UCSD-AML1 (cell line): ENCODE measurements at regions not wholly inside any gene's neighbourhood (a gene's known extent, or its start where the extent isn't known, plus 50 kb on each side); places are given as distances from the start of the nearest gene placed in this dataset.

Source experiments
- DNase-seq: peaks from one replicate; lab custom pipeline; 2025; ENCODE audit not compliant: unreplicated experiment; lab: John Stamatoyannopoulos, UW

DNA sequence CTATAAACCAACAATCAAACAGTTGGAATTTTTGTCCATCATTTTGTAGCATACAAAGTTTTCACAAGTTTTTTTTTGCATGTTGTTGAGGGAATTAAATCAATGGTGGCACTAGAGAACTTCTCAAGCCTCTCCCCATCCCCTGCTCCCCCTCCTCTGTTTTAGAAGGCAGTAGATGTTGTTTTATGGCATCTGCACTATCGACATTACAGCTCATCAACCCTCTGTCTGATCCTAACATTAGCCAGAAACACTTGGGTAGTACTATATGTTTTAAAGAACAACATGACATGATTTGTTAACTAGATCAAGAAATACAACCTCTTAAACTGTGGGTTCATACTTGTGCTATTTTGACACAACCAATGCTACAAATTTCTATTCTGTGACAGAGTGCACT, 306.5 kb upstream of the NR5A2 start:
- no peak for DNase-seq

DNA sequence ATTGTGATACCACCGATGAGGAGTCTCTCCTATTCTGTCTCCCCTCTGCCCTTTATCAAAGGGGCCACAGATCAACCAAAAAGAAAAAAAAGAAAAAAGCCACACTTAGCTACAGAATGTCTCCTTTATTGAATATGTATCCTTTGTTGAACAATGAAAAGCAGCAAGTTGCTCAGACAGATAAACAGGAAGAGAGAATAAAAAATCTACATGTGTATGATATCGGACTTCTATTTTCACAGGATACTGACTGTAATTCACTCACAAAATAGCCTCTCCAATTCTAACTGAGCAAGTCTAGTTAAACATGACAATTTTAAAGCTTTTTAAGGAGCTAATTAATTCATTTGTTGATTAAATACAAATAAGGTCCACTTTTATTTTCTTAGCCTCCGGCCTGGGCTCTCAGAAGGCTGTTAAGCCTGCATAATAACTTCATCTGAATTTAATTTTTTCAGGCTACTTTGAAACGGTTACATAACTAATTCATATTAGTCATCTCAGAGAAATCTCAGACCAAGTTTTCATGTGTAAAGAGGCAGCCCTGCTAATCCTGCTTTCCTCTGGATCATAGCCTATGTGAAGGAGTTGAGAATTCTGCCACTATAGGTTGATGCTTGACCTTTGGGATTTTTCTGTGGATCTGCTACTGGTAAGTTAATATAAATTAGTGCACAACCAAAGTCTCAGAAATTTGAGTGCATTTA, 304.1 kb upstream of the NR5A2 start:
- DNase-seq = no peak

DNA sequence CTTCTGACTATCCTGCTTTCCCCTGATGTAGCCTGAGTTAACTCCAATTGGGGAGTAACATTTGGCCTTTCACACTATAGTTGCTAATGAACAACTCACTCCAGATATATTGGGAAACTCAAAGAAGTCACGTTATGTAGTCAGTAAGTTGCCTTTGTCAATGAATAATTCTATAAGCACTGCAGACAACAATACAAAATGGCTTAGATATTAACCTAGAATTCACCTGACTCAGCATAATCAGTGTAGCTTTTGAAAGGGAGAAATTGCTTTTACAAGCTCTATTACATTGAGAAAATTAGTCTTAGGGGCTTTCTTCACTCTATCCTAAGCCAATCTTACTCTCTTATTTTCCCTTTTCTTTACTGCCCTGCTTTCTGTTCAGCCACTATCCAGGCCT, 303.5 kb upstream of the NR5A2 start:
- no peak for DNase-seq

DNA sequence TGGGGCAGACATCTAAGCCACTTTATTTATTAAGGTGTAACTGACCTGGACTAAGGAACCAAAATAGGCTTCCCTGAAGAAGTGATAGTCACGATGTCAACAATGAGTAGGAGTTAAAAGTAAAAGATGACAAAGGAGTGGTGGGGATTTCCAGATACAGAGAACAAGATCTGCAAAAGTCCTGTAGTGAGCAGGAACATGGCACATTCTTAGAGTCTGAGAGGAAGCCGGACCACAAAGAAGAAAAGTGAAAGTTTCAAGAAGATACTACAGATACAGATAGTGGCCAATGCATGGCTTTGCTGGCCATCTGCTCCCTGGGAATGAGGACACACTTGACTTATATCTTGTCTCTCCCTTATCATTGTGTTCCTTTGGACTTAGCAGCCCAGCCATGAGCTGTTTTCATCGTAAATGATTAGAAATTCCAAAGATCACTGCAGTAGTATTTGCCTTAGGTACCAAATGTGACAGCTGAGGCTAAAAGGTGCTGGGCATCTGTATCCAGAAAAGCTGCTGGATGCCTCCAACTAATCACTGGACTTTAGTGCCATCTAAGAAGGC, 302.4 kb upstream of the NR5A2 start:
- DNase-seq = no peak

DNA sequence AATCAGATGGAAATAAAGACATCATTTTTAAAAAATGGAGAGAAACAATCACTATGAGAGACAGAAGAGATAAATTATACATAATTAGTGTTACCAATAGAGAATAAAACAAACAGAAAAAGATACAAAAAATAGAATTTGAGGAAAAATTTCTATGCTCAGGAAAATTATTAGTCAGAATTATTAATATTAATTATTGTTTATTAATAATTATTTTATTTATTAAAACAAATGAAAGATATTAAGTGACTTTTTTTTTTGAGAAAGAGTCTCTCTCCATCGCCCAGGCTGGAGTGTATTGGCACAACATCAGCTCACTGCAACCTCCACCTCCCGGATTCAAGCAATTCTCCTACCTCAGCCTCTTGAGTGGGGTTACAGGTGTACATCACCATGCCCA, 299.8 kb upstream of the NR5A2 start:
- no peak for DNase-seq

DNA sequence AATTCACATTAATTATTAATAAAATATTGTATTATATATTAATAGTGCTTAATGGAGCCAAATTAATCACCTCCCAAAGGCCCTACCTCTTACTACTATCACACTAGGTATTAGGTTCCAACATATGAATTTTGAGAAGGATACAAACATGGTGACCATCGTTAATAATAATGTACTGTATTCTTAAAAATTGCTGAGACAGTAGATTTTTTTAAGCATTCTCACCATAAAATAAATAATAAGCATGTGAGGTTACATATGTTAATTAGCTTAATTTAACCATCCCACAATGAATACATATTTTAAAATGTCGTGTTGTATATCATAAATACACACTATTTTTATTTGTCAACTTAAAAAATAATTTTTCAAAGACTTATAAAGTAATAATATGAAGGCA, 299.2 kb upstream of the NR5A2 start:
- no peak for DNase-seq

DNA sequence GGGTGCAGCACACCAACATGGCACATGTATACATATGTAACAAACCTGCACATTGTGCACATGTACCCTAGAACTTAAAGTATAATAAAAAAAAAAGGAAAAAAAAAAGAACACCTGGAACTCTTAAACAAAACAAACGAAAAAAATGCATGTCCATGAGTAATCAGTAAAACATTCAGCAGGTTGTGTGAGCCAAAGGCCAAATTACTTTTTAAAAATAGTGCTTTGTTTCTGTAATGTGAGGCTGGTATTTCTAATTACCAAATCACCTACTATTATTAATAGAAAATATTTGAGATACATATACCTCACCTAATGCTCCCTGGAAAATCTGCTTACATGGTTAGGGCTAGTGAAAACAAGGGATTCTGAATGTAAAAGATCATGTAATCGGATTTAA, 294.4 kb upstream of the NR5A2 start:
- DNase-seq = no peak

DNA sequence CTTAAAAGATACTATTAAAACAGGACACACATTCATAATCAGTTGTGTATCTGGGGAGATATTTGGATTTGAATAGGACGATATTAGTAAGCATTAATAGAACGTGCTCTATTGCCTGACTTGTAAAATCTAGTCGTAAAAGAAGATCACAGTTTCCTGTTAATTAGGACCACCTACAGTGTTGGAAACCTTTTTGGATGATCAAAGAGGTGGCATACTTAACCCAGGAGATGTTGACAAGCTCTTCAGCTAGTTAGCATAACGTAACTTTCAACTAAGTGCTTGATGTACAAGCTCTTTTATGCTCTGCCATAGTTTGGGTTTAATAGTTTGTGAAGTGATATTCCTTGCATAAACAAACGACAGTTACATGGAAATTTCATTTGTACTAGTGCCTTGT, 293.3 kb upstream of the NR5A2 start:
- no peak for DNase-seq

DNA sequence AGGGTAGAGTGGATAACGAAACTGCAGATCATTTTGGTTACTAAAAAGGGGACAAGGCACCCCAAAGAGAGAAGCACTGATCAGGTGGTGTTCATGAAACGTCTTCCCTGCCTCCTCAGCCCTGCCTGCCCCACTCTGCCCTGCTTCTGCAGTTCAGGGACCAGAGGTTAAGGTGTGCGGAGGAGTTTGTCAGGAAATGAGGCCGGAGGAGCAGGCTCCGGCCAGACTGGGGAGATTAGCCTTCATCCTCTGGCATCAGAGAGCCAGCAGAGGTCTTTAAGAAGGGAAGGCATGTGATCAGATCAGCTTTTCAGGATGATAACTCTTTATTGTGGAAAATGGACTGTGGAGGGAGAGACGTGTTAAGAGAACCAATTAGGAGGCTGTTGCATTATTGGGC, 291.9 kb upstream of the NR5A2 start:
- DNase-seq = peak; percentile 43

DNA sequence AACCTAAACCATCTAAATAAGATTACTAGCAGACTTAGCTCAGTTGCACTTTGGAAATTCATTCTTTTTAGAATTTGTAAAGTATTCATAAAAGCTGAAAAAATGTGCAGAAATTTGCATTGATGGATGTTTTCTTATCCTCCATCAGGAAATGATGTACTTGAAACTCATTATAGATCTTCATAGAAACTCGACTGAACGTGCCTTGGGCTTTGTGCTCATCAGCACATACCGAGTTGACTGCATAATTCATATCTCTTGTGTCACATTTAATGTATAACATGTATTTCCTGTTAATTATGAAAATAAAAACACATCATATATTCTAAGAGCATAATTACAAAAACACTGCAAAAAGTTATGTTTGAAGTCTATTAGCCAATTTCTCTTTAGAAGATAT, 290.9 kb upstream of the NR5A2 start:
- no peak for DNase-seq

DNA sequence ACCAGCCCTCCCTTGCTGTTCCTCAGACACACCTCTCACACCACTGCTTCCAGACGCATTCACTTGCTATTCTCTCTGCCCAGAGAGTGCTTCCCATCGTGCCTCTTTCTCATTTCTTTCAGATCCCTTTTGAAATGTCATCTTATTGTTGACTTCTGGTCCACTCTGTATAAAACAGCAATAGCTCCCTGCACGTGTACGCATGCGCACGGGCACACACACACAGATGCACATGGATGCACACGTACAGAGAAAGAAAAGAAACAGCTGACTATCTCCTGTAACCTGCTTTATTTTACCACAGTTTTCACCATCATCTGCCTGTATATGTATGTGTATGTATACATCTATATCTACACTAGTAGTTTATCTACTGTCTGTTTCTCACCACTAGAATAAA, 285.9 kb upstream of the NR5A2 start:
- DNase-seq = no peak

DNA sequence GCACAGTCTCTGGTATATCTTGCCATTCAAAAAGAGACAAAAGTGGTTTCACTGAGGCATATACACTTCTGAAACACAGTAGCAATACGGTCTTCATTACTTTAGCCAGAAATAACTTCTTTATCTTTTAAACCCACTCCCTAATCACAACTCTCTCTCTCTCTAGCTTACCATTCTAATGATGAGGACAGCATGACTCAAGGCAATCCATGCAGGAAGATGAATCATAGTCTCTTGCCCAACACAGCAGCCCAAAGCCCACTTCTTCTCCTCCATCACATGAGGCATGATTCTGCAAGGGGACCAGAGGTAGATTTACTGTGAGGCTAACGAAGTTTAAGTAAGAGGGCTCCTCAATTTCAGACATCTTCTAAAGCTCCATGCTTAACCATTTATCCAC, 285.0 kb upstream of the NR5A2 start:
- DNase-seq = peak; percentile 14

DNA sequence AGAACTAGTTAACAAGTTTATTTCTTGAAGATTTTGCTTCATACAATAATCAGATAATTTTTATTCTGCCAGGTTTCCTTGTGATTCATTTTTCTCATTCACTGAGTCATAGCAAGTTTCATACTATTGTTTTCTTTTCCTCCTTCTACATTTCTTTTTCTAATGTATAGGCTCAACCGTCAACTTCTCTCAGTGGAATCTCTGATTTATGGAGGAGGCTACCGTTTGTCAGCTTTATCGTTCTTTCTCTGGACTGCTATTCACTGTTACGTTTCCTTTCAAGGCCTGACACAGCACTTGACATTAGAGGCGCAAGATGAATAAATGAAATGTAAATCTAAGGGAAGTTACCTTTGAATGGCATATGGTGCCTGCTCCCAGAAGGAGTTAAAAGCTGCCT, 284.3 kb upstream of the NR5A2 start:
- DNase-seq = no peak

DNA sequence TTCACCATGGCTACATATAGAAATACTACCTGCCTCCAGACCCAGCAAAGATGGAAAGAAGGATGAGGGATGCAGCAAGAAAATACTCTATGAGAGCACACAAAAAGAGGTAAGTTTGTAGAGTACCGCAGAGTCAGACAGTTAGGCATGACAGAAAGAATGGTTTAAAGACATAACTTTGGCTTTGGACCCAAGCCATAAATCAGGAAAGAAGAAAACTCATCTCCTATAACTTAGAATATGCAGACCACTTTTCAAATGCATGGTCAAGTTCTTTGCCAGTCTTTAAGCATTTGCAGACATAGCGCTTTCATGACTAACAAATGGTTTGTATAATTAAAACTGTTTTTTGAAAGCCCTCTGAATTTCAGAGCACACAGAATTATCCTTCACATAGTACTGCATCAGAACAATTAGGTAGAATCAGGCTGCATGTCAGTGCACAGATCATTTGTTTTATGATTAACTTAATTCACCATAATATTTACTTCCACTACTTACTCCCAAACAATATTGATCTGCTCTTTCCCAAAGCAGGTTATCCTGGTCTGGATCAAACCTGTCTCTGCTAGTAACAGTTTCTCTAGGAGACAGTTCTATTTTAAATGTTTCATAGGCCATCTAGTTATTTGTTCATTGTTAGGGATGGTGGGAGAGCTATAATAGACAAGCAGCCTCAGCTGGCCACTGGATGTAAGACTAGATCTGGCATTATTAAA, 280.7 kb upstream of the NR5A2 start:
- no peak for DNase-seq

DNA sequence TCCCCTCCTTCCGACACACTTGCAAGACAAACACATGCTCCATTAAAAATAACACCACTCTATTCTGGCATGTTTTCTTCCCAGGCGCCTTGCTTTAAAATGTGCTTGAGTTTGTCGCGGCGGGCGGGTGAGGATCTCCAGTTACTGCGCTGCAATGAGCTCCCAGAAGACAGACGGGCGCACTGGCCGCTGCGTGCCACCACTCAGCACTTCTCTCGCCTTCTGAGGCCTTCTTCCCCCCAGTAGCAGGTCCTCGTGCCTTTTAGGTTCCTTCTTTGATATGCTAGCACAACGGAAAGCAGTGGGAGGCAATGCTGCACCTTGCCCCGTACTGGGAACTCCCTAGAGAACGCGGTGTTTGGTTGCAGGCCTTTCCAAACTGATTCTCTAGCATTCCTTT, 279.5 kb upstream of the NR5A2 start:
- no peak for DNase-seq

DNA sequence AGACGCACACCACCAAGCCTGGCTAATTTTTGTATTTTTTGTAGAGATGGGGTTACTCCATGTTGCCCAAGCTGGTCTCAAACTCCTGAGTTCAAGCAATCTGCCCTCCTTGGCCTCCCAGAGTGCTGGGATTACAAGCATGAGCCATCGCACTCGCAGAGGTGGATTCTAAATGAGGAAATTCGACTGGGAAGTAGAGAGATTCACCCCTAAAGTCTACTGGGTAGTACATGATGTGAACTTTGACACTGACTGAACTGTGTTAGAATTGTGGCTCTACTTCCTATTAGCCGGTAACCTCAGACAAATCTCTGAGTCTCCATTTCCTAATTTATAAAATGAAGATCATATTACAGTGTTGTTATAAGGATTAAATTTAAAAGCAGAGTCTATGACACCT, 276.0 kb upstream of the NR5A2 start:
- no peak for DNase-seq

DNA sequence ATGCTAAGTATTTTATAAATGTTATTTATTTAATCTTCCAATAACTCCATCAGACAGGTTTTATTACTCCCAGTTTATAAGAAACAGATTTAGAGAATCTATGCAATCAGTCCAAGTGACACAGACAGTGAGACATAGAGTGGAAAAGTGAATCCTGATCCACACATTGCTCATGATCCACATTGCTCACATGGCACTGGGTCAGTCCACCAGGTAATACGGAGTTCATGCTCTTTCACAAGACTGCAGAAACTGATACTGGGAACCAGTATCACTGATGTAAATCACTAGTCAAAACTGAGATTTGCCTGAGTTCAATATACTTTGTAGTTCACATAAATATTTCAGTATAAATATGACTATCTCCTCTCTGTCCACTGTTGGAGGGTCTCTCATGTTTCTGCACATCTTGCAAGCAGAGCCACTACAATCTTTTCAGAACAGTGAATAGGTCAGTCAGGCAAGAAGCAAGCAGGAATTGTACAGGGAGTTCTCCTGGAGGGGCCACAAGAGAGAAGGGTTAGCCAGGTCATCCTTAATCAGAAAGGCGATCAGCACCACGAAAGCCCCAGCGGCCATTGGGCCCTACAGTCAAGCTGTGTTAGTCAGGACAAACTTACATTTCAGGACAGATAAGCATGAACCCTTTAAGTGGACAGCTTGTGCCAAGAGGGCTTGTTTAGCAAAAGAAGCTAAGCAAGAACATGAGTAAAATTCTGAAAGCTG, 275.4 kb upstream of the NR5A2 start:
- DNase-seq = no peak

DNA sequence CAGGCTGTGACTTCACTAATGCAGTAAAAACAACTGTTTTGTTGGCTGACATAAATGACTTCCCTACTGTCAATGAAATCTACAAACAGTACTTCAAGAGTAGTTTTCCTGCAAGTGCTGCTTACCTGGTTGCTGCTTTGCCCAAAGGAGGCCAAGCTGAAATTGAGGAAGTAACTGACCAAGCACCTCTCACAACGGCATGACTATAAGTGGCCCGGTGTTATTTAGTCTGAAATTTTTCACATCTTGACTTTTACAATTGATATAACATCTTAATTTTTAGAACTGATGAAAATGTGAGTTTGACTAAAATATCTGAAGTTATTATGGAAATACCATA, 274.9 kb upstream of the NR5A2 start:
- no peak for DNase-seq

DNA sequence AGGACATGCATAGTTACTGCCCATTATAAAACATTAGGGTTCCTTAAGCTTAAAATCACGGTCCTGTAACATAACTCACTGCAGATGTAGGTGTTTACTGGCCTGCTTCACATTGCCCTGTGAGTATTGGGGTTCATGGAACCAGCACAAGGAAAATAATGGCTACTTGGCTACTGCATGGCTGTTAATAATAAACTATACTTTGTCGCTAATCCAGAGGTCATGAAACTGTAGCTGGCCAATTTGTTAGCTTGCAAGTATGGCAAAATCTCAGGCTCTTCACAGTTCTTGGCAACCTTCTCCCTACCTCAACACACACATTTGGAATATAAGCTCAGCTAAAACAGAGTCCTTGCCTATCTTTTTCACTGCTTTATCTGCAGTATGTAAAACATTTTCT, 274.0 kb upstream of the NR5A2 start:
- no peak for DNase-seq

DNA sequence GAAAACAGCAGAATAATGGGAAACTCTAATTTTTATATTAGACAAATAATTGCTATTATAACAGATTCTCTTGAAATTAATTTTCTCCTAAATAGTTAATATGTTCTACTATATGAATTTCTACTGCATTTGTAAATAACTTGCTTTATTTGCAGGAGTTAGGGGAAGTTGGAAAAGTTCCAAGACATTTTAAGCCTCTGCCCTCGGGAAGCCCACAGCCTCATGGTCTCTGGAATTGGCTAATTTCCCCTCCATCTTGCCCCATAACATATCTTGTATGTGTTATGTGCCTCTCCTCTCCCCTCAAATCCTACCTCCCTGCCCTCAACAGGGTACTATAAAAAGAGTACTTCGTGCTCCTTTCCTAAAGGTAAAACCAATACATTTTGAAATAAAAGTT, 271.4 kb upstream of the NR5A2 start:
- no peak for DNase-seq

DNA sequence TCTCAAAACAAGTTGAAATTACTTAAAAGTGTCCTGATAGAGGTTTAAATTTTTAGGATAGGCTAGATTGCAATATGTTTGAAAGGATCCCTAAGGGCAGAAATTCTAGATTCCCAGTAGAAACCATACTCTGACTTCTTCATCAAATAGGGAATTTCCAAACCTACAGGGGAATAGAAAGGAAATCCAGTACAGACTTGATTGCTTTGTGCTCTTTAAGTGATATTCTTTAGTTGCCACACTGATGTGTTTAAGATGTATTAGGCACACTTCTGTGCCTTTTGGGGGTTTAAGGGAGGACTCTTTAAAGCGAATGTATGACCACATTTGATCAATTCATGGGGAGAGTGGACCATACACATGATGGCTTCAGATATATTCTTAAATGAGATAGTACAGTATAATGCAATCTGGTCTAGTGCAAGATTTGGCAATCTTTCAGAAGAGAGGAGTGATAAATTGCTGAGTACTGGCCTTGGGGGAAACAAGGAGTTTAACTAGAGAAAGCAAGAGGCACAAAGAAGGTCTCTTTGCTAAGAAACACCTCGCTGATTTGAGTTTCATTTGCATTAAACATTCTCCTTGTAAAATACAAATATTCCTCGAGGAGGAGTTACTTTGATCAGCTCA, 268.8 kb upstream of the NR5A2 start:
- no peak for DNase-seq

DNA sequence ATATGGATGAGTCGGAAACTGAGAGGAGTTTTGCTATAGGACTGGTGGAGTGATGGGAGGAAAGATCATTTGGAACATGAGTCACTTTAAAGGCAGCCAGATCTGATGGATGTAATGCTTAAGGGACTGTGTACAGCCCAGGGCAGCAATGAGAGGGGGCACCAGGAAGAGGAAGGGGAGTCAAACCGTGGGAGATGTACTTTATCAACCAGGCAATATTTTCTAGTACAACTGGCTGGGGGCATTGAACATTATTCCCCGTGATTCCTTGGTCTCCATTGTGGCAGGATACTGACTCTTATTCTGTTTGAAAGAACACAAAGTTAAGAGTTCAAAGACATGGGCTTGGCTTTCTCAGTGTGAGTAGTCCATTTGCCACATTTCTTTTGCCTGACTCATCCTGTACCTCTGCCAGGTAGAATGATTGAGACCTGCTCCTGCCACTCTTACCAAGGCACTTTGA, 268.2 kb upstream of the NR5A2 start:
- no peak for DNase-seq
